ENCODE measurements at regions not wholly inside any gene's neighbourhood (a gene's known extent, or its start where the extent isn't known, plus 50 kb on each side); places are given as distances from the start of the nearest gene placed in this dataset.

GRCh38 chr7:155874010-155874409 is 61.7 kb upstream of the SHH start:
- Histone ChIP-seq H2BK15ac (ENCODE audit: low read depth, poor library complexity, severe bottlenecking) (no peak overlapping the region), H3K36me3 (ENCODE audit: control insufficient read depth in 1 of 2, insufficient read depth in 2 of 2, low read depth in 1 of 2, low read length in 2 of 2) (no peaks in the 10 kb centered on the region), H3K79me1 (replicated peaks; ENCODE audit: low read length, poor library complexity, severe bottlenecking) (no peaks in the 10 kb centered on the region), H3K18ac (ENCODE audit: low read depth in 1 of 2, low read length in 2 of 2) (no peak overlapping the region), H3K23ac (ENCODE audit: low read length in 2 of 2) (no peak overlapping the region), H2BK5ac (ENCODE audit: low read depth, low read length, poor library complexity, severe bottlenecking) (no peak overlapping the region), H2BK12ac (ENCODE audit: low read length in 2 of 2) (no peak overlapping the region), H2AFZ (ENCODE audit: low read depth, low read length) (no peak overlapping the region), H2AK5ac (ENCODE audit: low read length, severe bottlenecking) (no peak overlapping the region), H2BK120ac (ENCODE audit: low read depth, low read length) (no peak overlapping the region), H3K4ac (ENCODE audit: low read depth in 1 of 2, low read length in 2 of 2) (no peak overlapping the region), H3K14ac (ENCODE audit: low read length in 2 of 2) (no peak overlapping the region), H3K4me1 (ENCODE audit: control insufficient read depth, insufficient read depth, low read depth, low read length) (no peaks in the 10 kb centered on the region), H4K8ac (ENCODE audit: low read length) (no peak overlapping the region), H3K9me3 (ENCODE audit: control insufficient read depth, low read length) (peaks cover 4% of the 10 kb centered on the region), H3K27me3 (ENCODE audit: control insufficient read depth in 1 of 2, insufficient read depth in 1 of 2, low read length in 2 of 2) (peaks cover 0 to 2% of the 10 kb centered on the region in 2 experiments), H3K27ac (ENCODE audit: low read length, poor library complexity, severe bottlenecking) (no peak overlapping the region), H4K91ac (ENCODE audit: low read length) (no peak overlapping the region), H3K9ac (ENCODE audit: low read length) (no peak overlapping the region), H3K4me3 (ENCODE audit: insufficient read depth in 1 of 2, low read depth in 1 of 2, low read length in 2 of 2) (no peak overlapping the region), H3K4me2 (ENCODE audit: low read length, poor library complexity, severe bottlenecking) (no peak overlapping the region)
- DNase-seq = no peak
- WGBS = 72% methylated on average over 6 of the region's 6 CpGs

- DNase-seq = no peak
- H3K9ac ChIP-seq (ENCODE audit: low read length) = no peak overlapping the region
- H2BK12ac ChIP-seq (ENCODE audit: low read length in 2 of 2) = no peak overlapping the region
- no peak overlapping the region for H3K27ac ChIP-seq (ENCODE audit: low read length, poor library complexity, severe bottlenecking)
- H2BK15ac ChIP-seq (ENCODE audit: low read depth, poor library complexity, severe bottlenecking) = no peak overlapping the region
- no peaks in the 10 kb centered on the region for H3K36me3 ChIP-seq (ENCODE audit: control insufficient read depth in 1 of 2, insufficient read depth in 2 of 2, low read depth in 1 of 2, low read length in 2 of 2)
- no peak overlapping the region for H4K8ac ChIP-seq (ENCODE audit: low read length)
- H3K27me3 ChIP-seq (ENCODE audit: control insufficient read depth in 1 of 2, insufficient read depth in 1 of 2, low read length in 2 of 2) = peaks cover 0 to 2% of the 10 kb centered on the region in 2 experiments
- peaks cover 7% of the 10 kb centered on the region for H3K9me3 ChIP-seq (ENCODE audit: control insufficient read depth, low read length)
- H2AFZ ChIP-seq (ENCODE audit: low read depth, low read length) = no peak overlapping the region
- H3K4me2 ChIP-seq (ENCODE audit: low read length, poor library complexity, severe bottlenecking) = no peak overlapping the region
- H2AK5ac ChIP-seq (ENCODE audit: low read length, severe bottlenecking) = no peak overlapping the region
- no peak overlapping the region for H2BK5ac ChIP-seq (ENCODE audit: low read depth, low read length, poor library complexity, severe bottlenecking)
- H2BK120ac ChIP-seq (ENCODE audit: low read depth, low read length) = no peak overlapping the region
- H4K91ac ChIP-seq (ENCODE audit: low read length) = no peak overlapping the region
- no peaks in the 10 kb centered on the region for H3K79me1 ChIP-seq (replicated peaks; ENCODE audit: low read length, poor library complexity, severe bottlenecking)
- no peak overlapping the region for H3K14ac ChIP-seq (ENCODE audit: low read length in 2 of 2)
- no peak overlapping the region for H3K4ac ChIP-seq (ENCODE audit: low read depth in 1 of 2, low read length in 2 of 2)
- 75% methylated on average over 15 of the region's 15 CpGs for WGBS
- H3K4me3 ChIP-seq (ENCODE audit: insufficient read depth in 1 of 2, low read depth in 1 of 2, low read length in 2 of 2) = no peak overlapping the region
- H3K4me1 ChIP-seq (ENCODE audit: control insufficient read depth, insufficient read depth, low read depth, low read length) = no peaks in the 10 kb centered on the region
- H3K23ac ChIP-seq (ENCODE audit: low read length in 2 of 2) = no peak overlapping the region
- no peak overlapping the region for H3K18ac ChIP-seq (ENCODE audit: low read depth in 1 of 2, low read length in 2 of 2)
These were observed 60.6 kb upstream of the SHH start for GRCh38 chr7:155872678-155873369.

- Histone ChIP-seq H3K79me1 (replicated peaks; ENCODE audit: low read length, poor library complexity, severe bottlenecking) (no peaks in the 10 kb centered on the region), H3K4me3 (ENCODE audit: insufficient read depth in 1 of 2, low read depth in 1 of 2, low read length in 2 of 2) (no peak overlapping the region), H3K23ac (ENCODE audit: low read length in 2 of 2) (no peak overlapping the region), H3K4ac (ENCODE audit: low read depth in 1 of 2, low read length in 2 of 2) (no peak overlapping the region), H3K36me3 (ENCODE audit: control insufficient read depth in 1 of 2, insufficient read depth in 2 of 2, low read depth in 1 of 2, low read length in 2 of 2) (no peaks in the 10 kb centered on the region), H2BK5ac (ENCODE audit: low read depth, low read length, poor library complexity, severe bottlenecking) (no peak overlapping the region), H2AFZ (ENCODE audit: low read depth, low read length) (no peak overlapping the region), H2BK120ac (ENCODE audit: low read depth, low read length) (no peak overlapping the region), H3K27me3 (ENCODE audit: control insufficient read depth in 1 of 2, insufficient read depth in 1 of 2, low read length in 2 of 2) (peaks cover 0 to 8% of the 10 kb centered on the region in 2 experiments), H4K8ac (ENCODE audit: low read length) (no peak overlapping the region), H3K18ac (ENCODE audit: low read depth in 1 of 2, low read length in 2 of 2) (no peak overlapping the region), H3K9ac (ENCODE audit: low read length) (no peak overlapping the region), H4K91ac (ENCODE audit: low read length) (no peak overlapping the region), H3K4me2 (ENCODE audit: low read length, poor library complexity, severe bottlenecking) (no peak overlapping the region), H3K4me1 (ENCODE audit: control insufficient read depth, insufficient read depth, low read depth, low read length) (no peaks in the 10 kb centered on the region), H3K9me3 (ENCODE audit: control insufficient read depth, low read length) (peaks cover 7% of the 10 kb centered on the region), H3K14ac (ENCODE audit: low read length in 2 of 2) (no peak overlapping the region), H2BK12ac (ENCODE audit: low read length in 2 of 2) (no peak overlapping the region), H3K27ac (ENCODE audit: low read length, poor library complexity, severe bottlenecking) (no peak overlapping the region), H2BK15ac (ENCODE audit: low read depth, poor library complexity, severe bottlenecking) (no peak overlapping the region), H2AK5ac (ENCODE audit: low read length, severe bottlenecking) (no peak overlapping the region)
- no peak for DNase-seq
- 83% methylated on average over 7 of the region's 7 CpGs for WGBS
These were observed 58.9 kb upstream of the SHH start for GRCh38 chr7:155871211-155871610.

- DNase-seq = no peak
- WGBS = 69% methylated on average over 16 of the region's 16 CpGs
- Histone ChIP-seq H2BK5ac (ENCODE audit: low read depth, low read length, poor library complexity, severe bottlenecking) (no peak overlapping the region), H3K23ac (ENCODE audit: low read length in 2 of 2) (no peak overlapping the region), H3K9ac (ENCODE audit: low read length) (no peak overlapping the region), H3K4ac (ENCODE audit: low read depth in 1 of 2, low read length in 2 of 2) (no peak overlapping the region), H2AFZ (ENCODE audit: low read depth, low read length) (no peak overlapping the region), H2AK5ac (ENCODE audit: low read length, severe bottlenecking) (no peak overlapping the region), H3K18ac (ENCODE audit: low read depth in 1 of 2, low read length in 2 of 2) (no peak overlapping the region), H3K4me3 (ENCODE audit: insufficient read depth in 1 of 2, low read depth in 1 of 2, low read length in 2 of 2) (no peak overlapping the region), H4K91ac (ENCODE audit: low read length) (no peak overlapping the region), H3K14ac (ENCODE audit: low read length in 2 of 2) (no peak overlapping the region), H4K8ac (ENCODE audit: low read length) (no peak overlapping the region), H3K9me3 (ENCODE audit: control insufficient read depth, low read length) (peaks cover 7% of the 10 kb centered on the region), H2BK120ac (ENCODE audit: low read depth, low read length) (no peak overlapping the region), H3K4me1 (ENCODE audit: control insufficient read depth, insufficient read depth, low read depth, low read length) (no peaks in the 10 kb centered on the region), H3K4me2 (ENCODE audit: low read length, poor library complexity, severe bottlenecking) (no peak overlapping the region), H3K36me3 (ENCODE audit: control insufficient read depth in 1 of 2, insufficient read depth in 2 of 2, low read depth in 1 of 2, low read length in 2 of 2) (no peaks in the 10 kb centered on the region), H2BK12ac (ENCODE audit: low read length in 2 of 2) (no peak overlapping the region), H3K27me3 (ENCODE audit: control insufficient read depth in 1 of 2, insufficient read depth in 1 of 2, low read length in 2 of 2) (peaks cover 0 to 8% of the 10 kb centered on the region in 2 experiments), H3K79me1 (replicated peaks; ENCODE audit: low read length, poor library complexity, severe bottlenecking) (no peaks in the 10 kb centered on the region), H3K27ac (ENCODE audit: low read length, poor library complexity, severe bottlenecking) (no peak overlapping the region), H2BK15ac (ENCODE audit: low read depth, poor library complexity, severe bottlenecking) (no peak overlapping the region)
These were observed 58.3 kb upstream of the SHH start for GRCh38 chr7:155870334-155871180.

All from mesenchymal stem cell (in vitro differentiated cells and primary cell).